GM12874 (cell line): ENCODE measurements at regions not wholly inside any gene's neighbourhood (a gene's known extent, or its start where the extent isn't known, plus 50 kb on each side); places are given as distances from the start of the nearest gene placed in this dataset.

Experiments used
- TF ChIP-seq, protein P1 (sequence below): IDR thresholded peaks from 2 replicates; pipeline ENCODE4 v1.5.1; 2011; ENCODE audit warnings: low read depth, mild to moderate bottlenecking, control low read depth, low read length, moderate library complexity; ENCODE audit not compliant: insufficient read depth

DNA sequence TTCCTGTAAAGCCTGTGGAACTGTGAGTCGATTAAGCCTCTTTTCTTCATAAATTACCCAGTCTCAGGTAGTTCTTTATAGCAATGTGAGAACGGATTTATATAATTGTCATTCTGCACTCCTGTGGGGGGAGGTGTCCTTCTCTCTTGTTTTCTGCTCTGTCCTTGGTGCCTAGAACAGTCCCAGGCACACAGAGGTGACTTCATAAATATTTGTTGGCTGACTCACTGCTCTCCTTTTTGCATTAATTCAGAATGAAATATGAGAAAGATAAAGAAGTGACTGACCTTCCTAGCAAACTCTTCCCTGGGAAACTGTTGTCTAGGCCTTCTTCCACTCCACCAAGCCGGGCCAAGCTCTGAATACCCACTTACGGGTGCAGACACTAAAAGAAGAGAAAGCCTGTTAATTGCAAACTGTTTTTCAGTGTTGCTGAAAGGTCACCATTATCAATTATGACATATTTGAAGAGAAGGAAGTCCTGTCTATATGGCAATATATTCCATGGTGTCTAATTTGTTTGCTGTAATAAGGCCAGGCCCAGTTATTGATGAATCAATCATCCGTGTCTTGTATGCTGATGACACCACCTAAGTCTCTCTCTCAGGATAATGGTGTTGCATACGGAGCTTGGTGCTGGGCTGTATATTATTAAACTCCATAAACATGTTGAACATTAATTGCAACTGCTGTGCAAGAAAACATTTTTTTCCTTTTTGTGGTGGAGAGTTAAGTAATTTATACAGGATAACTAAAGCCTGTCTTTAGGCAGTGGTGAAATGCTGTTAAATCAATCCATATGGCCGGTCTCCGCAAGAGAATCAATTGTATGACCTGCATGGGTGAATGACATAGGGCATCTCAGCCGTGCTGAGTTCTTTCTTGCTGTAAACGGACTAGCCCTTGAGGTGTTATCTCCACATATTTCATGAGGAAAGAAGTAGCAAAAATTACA, 567.5 kb downstream of the SLC4A3 start:
- TF ChIP-seq, protein P1, sequence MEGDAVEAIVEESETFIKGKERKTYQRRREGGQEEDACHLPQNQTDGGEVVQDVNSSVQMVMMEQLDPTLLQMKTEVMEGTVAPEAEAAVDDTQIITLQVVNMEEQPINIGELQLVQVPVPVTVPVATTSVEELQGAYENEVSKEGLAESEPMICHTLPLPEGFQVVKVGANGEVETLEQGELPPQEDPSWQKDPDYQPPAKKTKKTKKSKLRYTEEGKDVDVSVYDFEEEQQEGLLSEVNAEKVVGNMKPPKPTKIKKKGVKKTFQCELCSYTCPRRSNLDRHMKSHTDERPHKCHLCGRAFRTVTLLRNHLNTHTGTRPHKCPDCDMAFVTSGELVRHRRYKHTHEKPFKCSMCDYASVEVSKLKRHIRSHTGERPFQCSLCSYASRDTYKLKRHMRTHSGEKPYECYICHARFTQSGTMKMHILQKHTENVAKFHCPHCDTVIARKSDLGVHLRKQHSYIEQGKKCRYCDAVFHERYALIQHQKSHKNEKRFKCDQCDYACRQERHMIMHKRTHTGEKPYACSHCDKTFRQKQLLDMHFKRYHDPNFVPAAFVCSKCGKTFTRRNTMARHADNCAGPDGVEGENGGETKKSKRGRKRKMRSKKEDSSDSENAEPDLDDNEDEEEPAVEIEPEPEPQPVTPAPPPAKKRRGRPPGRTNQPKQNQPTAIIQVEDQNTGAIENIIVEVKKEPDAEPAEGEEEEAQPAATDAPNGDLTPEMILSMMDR = no peak

DNA sequence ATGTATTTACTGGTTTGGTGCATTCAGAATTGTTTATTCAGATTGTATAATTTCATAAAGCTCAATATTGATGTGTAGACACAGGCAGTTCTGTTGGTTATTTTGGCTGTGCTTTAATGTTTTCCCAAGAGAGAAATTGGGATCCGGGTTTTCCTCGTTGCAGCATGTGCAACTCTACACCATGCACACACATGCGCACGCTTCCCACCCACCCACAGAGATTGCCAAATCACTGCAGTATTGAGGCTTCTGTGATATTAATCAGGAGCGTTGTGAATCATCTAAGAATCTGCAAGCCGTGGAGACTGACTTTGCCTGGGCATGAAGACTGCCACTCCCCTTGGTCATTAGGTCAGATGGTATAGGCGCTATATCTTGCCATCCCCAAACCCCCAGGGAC, 571.5 kb downstream of the SLC4A3 start:
- TF ChIP-seq, protein P1 = no peak

DNA sequence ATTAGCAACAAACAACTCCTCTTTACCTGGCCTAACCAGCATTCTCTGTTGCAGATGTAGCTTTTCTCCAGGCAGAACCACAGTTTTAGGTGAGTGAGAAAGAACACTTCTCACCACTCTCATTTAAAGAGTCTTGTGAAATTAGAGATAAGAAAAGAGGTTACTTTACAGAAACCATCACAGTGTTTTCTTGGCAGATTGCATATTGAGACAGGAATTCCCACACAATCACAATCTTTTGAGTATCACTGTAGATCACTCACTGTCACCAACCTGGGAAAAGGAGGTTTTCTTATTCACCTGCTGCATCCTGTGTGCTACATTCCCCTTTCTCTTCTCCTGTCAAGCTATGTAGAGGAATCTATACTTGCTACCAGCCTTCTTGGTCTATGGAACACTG, 574.6 kb downstream of the SLC4A3 start:
- TF ChIP-seq, protein P1 = no peak

DNA sequence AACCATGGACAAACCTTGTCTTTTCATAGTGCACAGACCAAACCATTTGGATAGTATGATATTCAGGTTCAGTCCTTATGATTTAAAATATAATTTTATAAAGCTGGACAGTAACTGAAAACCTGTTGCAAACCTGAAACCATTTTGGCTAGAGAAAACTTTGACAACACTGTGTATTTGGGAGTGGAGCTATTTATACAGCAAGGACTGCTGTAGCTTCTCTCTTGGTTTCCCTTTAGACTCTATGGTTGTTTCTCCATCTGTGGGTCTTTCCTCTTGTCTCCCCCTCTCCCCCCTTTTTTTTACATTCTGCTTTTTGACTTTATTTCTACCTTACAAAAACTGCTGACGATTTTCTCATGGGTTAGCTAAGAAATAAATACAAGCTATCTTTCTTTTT, 581.7 kb downstream of the SLC4A3 start:
- TF ChIP-seq, protein P1 = no peak

DNA sequence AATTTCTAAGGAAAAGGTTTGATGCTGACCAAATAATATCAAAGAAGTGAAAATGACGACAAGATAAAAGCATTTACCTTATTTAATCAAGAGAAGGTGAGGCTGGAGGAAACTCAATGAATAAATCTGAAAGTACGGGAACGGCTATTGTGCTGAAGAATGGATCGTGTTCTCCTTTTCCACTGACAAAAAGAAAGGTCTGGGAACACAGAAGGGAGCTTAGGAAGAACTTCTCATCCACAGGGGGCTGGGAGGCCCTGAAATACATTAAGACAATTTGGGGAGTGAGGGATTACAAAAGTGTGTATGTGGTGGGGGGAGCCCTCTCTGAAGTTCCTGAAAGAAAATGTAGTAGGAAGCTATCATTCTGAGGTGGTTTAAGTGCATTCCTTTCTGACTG, 582.3 kb downstream of the SLC4A3 start:
- TF ChIP-seq, protein P1 = no peak

DNA sequence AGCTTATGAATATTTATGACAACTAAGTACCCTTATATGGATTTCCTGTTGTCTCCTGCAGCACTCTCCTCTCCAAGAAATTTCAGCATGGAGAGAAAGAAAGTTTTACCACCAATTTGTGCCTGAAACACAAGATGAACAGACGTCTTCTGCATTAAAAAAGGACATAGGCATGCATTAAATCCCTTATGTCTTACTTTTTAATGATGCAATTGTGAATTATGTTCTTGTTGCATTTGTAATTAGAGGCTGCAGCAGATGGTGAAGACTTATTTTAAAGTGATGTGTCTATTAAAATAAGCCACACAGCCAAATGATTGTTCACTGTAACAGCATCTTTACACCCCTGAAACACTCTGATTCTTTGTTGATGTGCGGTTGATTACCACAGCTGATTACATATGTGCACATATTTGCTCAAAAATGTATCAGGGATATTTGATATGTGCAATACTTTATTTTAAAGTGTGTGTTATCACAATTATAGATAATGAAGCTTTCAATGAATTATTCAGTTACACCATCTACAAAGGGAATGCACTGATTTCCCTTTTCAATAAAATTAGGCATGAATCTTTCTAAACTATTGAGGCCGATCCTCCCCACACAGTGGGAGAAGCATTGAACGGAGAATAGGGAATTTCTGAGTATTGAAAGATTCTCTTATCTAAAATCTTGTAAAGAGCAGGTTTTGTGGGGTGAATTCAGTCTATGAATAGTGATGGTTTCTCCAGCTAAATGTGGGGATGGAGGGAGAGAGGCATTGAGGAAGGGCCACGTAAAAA, 585.1 kb downstream of the SLC4A3 start:
- TF ChIP-seq, protein P1 = no peak

DNA sequence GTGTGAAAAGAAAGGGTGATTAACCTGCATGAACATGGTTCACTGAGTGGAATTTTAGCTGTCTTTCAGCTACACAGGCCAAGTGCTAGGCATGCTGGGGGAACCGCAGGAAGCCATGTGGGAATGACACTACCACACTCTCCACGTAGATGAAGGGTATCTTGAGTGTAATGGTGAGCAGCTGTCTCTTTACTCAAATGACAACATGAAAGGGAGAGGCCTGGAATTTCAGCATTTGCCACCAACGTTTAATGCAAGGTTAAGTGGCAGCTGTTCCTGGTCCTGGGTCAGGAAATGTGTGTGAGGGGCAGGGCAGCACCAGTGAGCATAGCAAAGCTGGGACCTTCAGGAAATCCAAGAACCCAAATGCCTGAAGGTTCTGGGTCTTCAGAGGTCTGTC, 588.4 kb downstream of the SLC4A3 start:
- TF ChIP-seq, protein P1 = no peak
